Brain microvascular endothelial cell (primary cell): ENCODE measurements at regions not wholly inside any gene's neighbourhood (a gene's known extent, or its start where the extent isn't known, plus 50 kb on each side); places are given as distances from the start of the nearest gene placed in this dataset.

ENCODE experiments used
- DNase-seq: peaks from one replicate; pipeline ENCODE4 v3.0.0-alpha.2; 2020
- H3K27ac ChIP-seq: fragments of 250-450 bp; sonication (Bioruptor Pico); 2 replicates; pipeline ENCODE4 v1.5.1; 2020; ENCODE audit warnings: mild to moderate bottlenecking, moderate library complexity
- H3K27me3 ChIP-seq: fragments of 250-450 bp; sonication (Bioruptor Pico); replicated peaks from 2 replicates; pipeline ENCODE4 v1.5.1; 2020; ENCODE audit warnings: mild to moderate bottlenecking
- H3K36me3 ChIP-seq: fragments of 250-450 bp; sonication (Bioruptor Pico); replicated peaks from 2 replicates; pipeline ENCODE4 v1.5.1; 2020; ENCODE audit warnings: mild to moderate bottlenecking
- H3K4me3 ChIP-seq: 2 replicates; pipeline ENCODE4 v1.5.1; 2011; ENCODE audit warnings: low read depth, mild to moderate bottlenecking, control low read depth, low read length, moderate library complexity
- CTCF ChIP-seq: IDR thresholded peaks from 2 replicates; pipeline ENCODE4 v1.5.1; 2011; ENCODE audit warnings: low read depth, mild to moderate bottlenecking, moderate library complexity, low read length, control low read depth, inconsistent platforms; ENCODE audit errors: missing control alignments
- in situ Hi-C: cut with HindIII; loops from 2 replicates; pipeline ENCODE4 v1.10.0; 2017; ENCODE audit warnings: low sequenced_read_pairs, low pct_ligation_motif_present

GRCh38 chr9:81497091-81497490 lies 192.3 kb downstream of the TLE1 start:
- no peak for TF ChIP-seq CTCF
- no peaks in the 10 kb centered on the region for H3K36me3 ChIP-seq
- H3K4me3 ChIP-seq: no peak overlapping the region
- in situ Hi-C loops: no loop called here
- no peak for DNase-seq
- H3K27ac ChIP-seq: no peak overlapping the region
- H3K27me3 ChIP-seq: no peaks in the 10 kb centered on the region

GRCh38 chr9:81492710-81493447 lies 196.5 kb downstream of the TLE1 start:
- Histone ChIP-seq H3K36me3 (no peaks in the 10 kb centered on the region), H3K27ac (no peak overlapping the region), H3K27me3 (no peaks in the 10 kb centered on the region), H3K4me3 (no peak overlapping the region)
- in situ Hi-C loops: no loop called here
- TF ChIP-seq CTCF: no peak
- DNase-seq: peak; percentile 98

- Histone ChIP-seq H3K27ac (no peak overlapping the region), H3K36me3 (no peaks in the 10 kb centered on the region), H3K27me3 (no peaks in the 10 kb centered on the region), H3K4me3 (no peak overlapping the region)
- TF ChIP-seq CTCF: no peak
- peak; percentile 47 for DNase-seq
- in situ Hi-C loops: no loop called here
Observed at GRCh38 chr9:81490605-81491331, 198.6 kb downstream of the TLE1 start.

GRCh38 chr9:81489046-81489445 lies 200.3 kb downstream of the TLE1 start:
- Histone ChIP-seq H3K4me3 (no peak overlapping the region), H3K27ac (no peak overlapping the region), H3K27me3 (no peaks in the 10 kb centered on the region), H3K36me3 (no peaks in the 10 kb centered on the region)
- in situ Hi-C loops: no loop called here
- peak; percentile 21 for DNase-seq
- TF ChIP-seq CTCF: no peak

- in situ Hi-C loops: no loop called here
- Histone ChIP-seq H3K27me3 (no peaks in the 10 kb centered on the region), H3K36me3 (no peaks in the 10 kb centered on the region), H3K4me3 (no peak overlapping the region), H3K27ac (no peak overlapping the region)
- no peak for TF ChIP-seq CTCF
- no peak for DNase-seq
Observed at GRCh38 chr9:81480828-81481604, 208.3 kb downstream of the TLE1 start.
